MM.1S (cell line): ENCODE measurements at regions not wholly inside any gene's neighbourhood (a gene's known extent, or its start where the extent isn't known, plus 50 kb on each side); places are given as distances from the start of the nearest gene placed in this dataset.
A peak's percentile ranks its signal among the peaks of the same experiment; 100 is the strongest.
"Not testable (repeated sequence)": the region's sequence is repeated elsewhere in the genome, so short reads cannot be mapped to it uniquely, and the experiment has no call there.

Experiments used
- DNase-seq: peaks from one replicate; pipeline ENCODE4 v3.0.0-alpha.2; 2015
- H2AFZ ChIP-seq: fragments of 300-600 bp; sonication (generic); 2 replicates; pipeline ENCODE4 v1.6.0; 2016; ENCODE audit warnings: antibody characterized with exemption, low read length
- H3F3A ChIP-seq: fragments of 300-600 bp; sonication (generic); 2 replicates; pipeline ENCODE4 v1.6.1; 2016; ENCODE audit warnings: mild to moderate bottlenecking, antibody characterized with exemption, low read length, moderate library complexity, mixed read lengths; ENCODE audit not compliant: insufficient read depth
- H3K27ac ChIP-seq: fragments of 300-600 bp; sonication (generic); 2 replicates; pipeline ENCODE4 v1.5.1; 2016; ENCODE audit warnings: mild to moderate bottlenecking, low read length
- H3K27me3 ChIP-seq: fragments of 300-600 bp; sonication (generic); replicated peaks from 2 replicates; pipeline ENCODE4 v1.6.0; 2016; ENCODE audit warnings: low read length; ENCODE audit not compliant: insufficient read depth
- H3K36me3 ChIP-seq: fragments of 300-600 bp; sonication (generic); replicated peaks from 2 replicates; pipeline ENCODE4 v1.6.1; 2016; ENCODE audit warnings: mild to moderate bottlenecking, low read length, mixed read lengths; ENCODE audit not compliant: insufficient read depth
- H3K4me1 ChIP-seq: fragments of 300-600 bp; sonication (generic); 2 replicates; pipeline ENCODE4 v1.6.1; 2016; ENCODE audit warnings: low read length, mixed read lengths
- H3K4me2 ChIP-seq: fragments of 300-600 bp; sonication (generic); 2 replicates; pipeline ENCODE4 v1.6.0; 2016; ENCODE audit warnings: low read depth, low read length
- H3K4me3 ChIP-seq: fragments of 300-600 bp; sonication (generic); 2 replicates; pipeline ENCODE4 v1.5.1; 2016; ENCODE audit warnings: low read length, mixed read lengths
- H3K79me2 ChIP-seq: fragments of 300-600 bp; sonication (generic); 2 replicates; pipeline ENCODE4 v1.6.1; 2016; ENCODE audit warnings: mixed run types, low read length, mixed read lengths
- H3K9ac ChIP-seq: fragments of 300-600 bp; sonication (generic); 2 replicates; pipeline ENCODE4 v1.6.1; 2016; ENCODE audit warnings: low read length, mixed read lengths
- H3K9me2 ChIP-seq: fragments of 300-600 bp; sonication (generic); replicated peaks from 2 replicates; pipeline ENCODE4 v1.6.1; 2016; ENCODE audit warnings: mild to moderate bottlenecking, low read length, mixed read lengths; ENCODE audit not compliant: insufficient read depth
- H3K9me3 ChIP-seq: fragments of 300-600 bp; sonication (generic); replicated peaks from 2 replicates; pipeline ENCODE4 v1.6.1; 2016; ENCODE audit warnings: mild to moderate bottlenecking, low read length, mixed read lengths; ENCODE audit not compliant: insufficient read depth
- H4K20me1 ChIP-seq: fragments of 300-600 bp; sonication (generic); 2 replicates; pipeline ENCODE4 v1.6.1; 2016; ENCODE audit warnings: mild to moderate bottlenecking, low read length, moderate library complexity, mixed read lengths; ENCODE audit not compliant: insufficient read depth
- CTCF ChIP-seq: fragments of 300-600 bp; sonication (generic); IDR thresholded peaks from 2 replicates; pipeline ENCODE4 v1.5.1; 2016; ENCODE audit warnings: antibody characterized with exemption, low read length, mixed read lengths
- EZH2 ChIP-seq: fragments of 300-600 bp; sonication (generic); optimal IDR thresholded peaks from 2 replicates; pipeline ENCODE3; 2017; ENCODE audit warnings: low read depth, mild to moderate bottlenecking, antibody characterized with exemption, low read length, mixed read lengths
- EZH2phosphoT487 ChIP-seq: fragments of 300-600 bp; sonication (generic); IDR thresholded peaks from 2 replicates; pipeline ENCODE4 v1.6.1; 2018; ENCODE audit warnings: antibody characterized with exemption, low read length

DNA sequence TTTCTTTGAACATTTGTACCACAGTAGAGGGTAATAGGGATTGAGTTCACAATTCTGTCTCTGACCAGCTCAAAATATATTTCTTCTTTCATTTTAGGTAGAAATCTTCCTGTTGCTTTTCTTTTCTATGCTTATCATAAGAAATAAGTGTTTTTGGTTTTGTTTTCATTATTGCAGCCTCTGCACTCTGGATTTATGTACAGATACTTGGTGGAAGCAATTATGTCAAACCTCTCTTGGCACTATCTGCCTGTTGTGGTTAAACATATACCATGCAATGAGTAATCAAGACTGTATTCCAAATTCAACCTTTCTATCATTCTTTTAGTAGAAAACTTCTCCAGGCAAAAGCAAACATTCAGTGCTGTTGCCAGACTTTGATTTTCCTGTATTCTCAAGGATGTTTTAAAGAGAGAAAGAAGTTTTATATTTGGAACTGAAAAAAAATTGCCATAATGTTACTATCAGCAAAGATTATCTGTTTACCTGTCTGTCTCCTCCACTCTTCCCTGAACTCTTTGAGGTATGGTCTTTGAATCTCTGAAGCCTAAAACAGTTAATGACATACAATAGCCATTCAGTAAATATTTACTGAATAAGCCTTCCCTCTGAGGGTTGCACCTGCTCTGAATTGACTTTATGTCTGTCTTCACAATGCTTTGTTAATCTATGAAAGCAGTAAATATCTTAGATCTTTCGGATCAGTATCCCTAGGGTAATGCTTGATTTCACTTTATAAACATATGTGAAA, 612.5 kb upstream of the PRR20A start:
- Histone ChIP-seq H3K9ac (no peak overlapping the region), H3K27ac (no peak overlapping the region), H3K4me2 (peak overlapping the region; percentile 21; the same call in 1 of the 2 replicates), H2AFZ (no peak overlapping the region), H3K9me2 (no peaks in the 10 kb centered on the region), H3K9me3 (no peaks in the 10 kb centered on the region), H3K4me3 (no peak overlapping the region), H3K36me3 (no peaks in the 10 kb centered on the region), H4K20me1 (no peaks in the 10 kb centered on the region), H3F3A (no peaks in the 10 kb centered on the region), H3K27me3 (no peaks in the 10 kb centered on the region), H3K79me2 (no peaks in the 10 kb centered on the region), H3K4me1 (no peaks in the 10 kb centered on the region)
- DNase-seq = peak; percentile 54
- TF ChIP-seq EZH2 = no peak
- TF ChIP-seq CTCF = no peak
- no peak for TF ChIP-seq EZH2phosphoT487

- H3K4me2 ChIP-seq = no peak overlapping the region
- DNase-seq = no peak
- H3K9me2 ChIP-seq = no peaks in the 10 kb centered on the region
- no peaks in the 10 kb centered on the region for H3K4me1 ChIP-seq
- no peaks in the 10 kb centered on the region for H3K27me3 ChIP-seq
- H3K9me3 ChIP-seq = no peaks in the 10 kb centered on the region
- no peaks in the 10 kb centered on the region for H3K36me3 ChIP-seq
- H2AFZ ChIP-seq = no peak overlapping the region
- no peak overlapping the region for H3K4me3 ChIP-seq
- H3K27ac ChIP-seq = no peak overlapping the region
- H3F3A ChIP-seq = no peaks in the 10 kb centered on the region
- H4K20me1 ChIP-seq = no peaks in the 10 kb centered on the region
- TF ChIP-seq CTCF (no peak), EZH2phosphoT487 (no peak), EZH2 (no peak)
- no peaks in the 10 kb centered on the region for H3K79me2 ChIP-seq
- no peak overlapping the region for H3K9ac ChIP-seq
Measured at GRCh38 chr13:56530096-56530495, 610.6 kb upstream of the PRR20A start.

DNA sequence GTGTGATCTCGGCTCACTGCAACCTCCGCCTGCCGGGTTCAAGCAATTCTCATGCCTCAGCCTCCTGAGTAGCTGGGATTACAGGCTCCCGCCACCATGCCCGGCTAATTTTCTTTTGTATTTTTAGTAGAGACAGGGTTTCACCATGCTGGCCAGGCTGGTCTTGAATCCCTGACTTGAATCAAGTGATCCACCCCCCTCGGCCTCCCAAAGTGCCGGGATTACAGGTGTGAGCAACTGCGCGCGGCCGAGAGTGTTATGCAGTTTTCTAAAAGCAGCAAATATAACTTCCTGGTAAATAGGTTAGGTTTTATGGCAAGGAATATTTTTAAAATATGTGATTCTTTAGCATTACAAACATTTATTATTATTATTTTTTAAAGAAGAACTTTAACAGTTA, 592.8 kb upstream of the PRR20A start:
- not testable (repeated sequence) for H2AFZ ChIP-seq, DNase-seq, H3K27ac ChIP-seq, H3K9me2 ChIP-seq, H4K20me1 ChIP-seq, H3F3A ChIP-seq, H3K9me3 ChIP-seq, H3K79me2 ChIP-seq, H3K9ac ChIP-seq, H3K4me3 ChIP-seq, H3K36me3 ChIP-seq, H3K27me3 ChIP-seq, H3K4me1 ChIP-seq, H3K4me2 ChIP-seq

GRCh38 chr13:56558698-56559320, 581.9 kb upstream of the PRR20A start:
- H3K9me2 ChIP-seq = no peaks in the 10 kb centered on the region
- no peaks in the 10 kb centered on the region for H3K4me1 ChIP-seq
- peak; percentile 69 for DNase-seq
- H3K4me3 ChIP-seq = no peak overlapping the region
- H3K4me2 ChIP-seq = no peak overlapping the region
- no peak overlapping the region for H3K27ac ChIP-seq
- H2AFZ ChIP-seq = no peak overlapping the region
- no peaks in the 10 kb centered on the region for H3K27me3 ChIP-seq
- no peak overlapping the region for H3K9ac ChIP-seq
- no peaks in the 10 kb centered on the region for H4K20me1 ChIP-seq
- no peaks in the 10 kb centered on the region for H3K9me3 ChIP-seq
- TF ChIP-seq EZH2 = no peak
- no peak for TF ChIP-seq CTCF
- TF ChIP-seq EZH2phosphoT487 = no peak
- no peaks in the 10 kb centered on the region for H3K36me3 ChIP-seq
- no peaks in the 10 kb centered on the region for H3F3A ChIP-seq
- no peaks in the 10 kb centered on the region for H3K79me2 ChIP-seq
